Fibroblast of pulmonary artery (primary cell): ENCODE measurements at regions not wholly inside any gene's neighbourhood (a gene's known extent, or its start where the extent isn't known, plus 50 kb on each side); places are given as distances from the start of the nearest gene placed in this dataset.

ENCODE experiments used
- DNase-seq: peaks from one replicate; pipeline ENCODE4 v3.0.0-alpha.2; 2010; ENCODE audit warnings: low read depth
- H3K4me3 ChIP-seq: replicated peaks from 2 replicates; pipeline ENCODE4 v1.5.1; 2011; ENCODE audit warnings: low read depth, mild to moderate bottlenecking, control low read depth, low read length, moderate library complexity
- TF ChIP-seq, protein P1 (sequence below): IDR thresholded peaks from 2 replicates; pipeline ENCODE4 v1.5.1; 2011; ENCODE audit warnings: mild to moderate bottlenecking, control low read depth, low read length, inconsistent platforms; ENCODE audit errors: missing control alignments

- no peak overlapping the region for H3K4me3 ChIP-seq
- TF ChIP-seq, protein P1, sequence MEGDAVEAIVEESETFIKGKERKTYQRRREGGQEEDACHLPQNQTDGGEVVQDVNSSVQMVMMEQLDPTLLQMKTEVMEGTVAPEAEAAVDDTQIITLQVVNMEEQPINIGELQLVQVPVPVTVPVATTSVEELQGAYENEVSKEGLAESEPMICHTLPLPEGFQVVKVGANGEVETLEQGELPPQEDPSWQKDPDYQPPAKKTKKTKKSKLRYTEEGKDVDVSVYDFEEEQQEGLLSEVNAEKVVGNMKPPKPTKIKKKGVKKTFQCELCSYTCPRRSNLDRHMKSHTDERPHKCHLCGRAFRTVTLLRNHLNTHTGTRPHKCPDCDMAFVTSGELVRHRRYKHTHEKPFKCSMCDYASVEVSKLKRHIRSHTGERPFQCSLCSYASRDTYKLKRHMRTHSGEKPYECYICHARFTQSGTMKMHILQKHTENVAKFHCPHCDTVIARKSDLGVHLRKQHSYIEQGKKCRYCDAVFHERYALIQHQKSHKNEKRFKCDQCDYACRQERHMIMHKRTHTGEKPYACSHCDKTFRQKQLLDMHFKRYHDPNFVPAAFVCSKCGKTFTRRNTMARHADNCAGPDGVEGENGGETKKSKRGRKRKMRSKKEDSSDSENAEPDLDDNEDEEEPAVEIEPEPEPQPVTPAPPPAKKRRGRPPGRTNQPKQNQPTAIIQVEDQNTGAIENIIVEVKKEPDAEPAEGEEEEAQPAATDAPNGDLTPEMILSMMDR, result no peak
- DNase-seq, result no peak
Observed at GRCh38 chr17:5686074-5686635, 101.8 kb upstream of the NLRP1 start.

GRCh38 chr17:5687646-5688045 lies 103.3 kb upstream of the NLRP1 start:
- TF ChIP-seq, protein P1, result no peak
- H3K4me3 ChIP-seq, result no peak overlapping the region
- DNase-seq, result no peak

DNA sequence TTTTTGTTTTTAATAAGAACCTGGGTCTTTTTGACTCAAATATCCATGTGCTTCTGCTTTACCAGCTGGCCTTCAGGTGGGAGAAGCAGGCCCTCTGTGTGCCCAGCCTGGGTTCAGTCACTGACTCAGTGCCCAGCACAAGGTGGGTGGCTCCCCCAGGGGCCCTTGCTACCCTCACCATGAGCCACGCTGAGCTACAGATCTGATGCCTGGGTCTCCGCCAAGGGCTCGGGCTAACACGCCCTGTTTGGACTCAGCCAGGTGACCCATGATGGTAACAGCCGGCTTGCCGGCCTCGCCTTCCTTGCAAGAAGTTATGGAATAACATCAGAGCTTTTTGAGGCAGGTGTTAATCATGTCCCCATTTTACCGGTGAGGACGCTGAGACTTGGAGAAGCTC lies 109.5 kb upstream of the NLRP1 start:
- DNase-seq, result no peak
- H3K4me3 ChIP-seq, result no peak overlapping the region
- TF ChIP-seq, protein P1, result no peak

- DNase-seq, result no peak
- TF ChIP-seq, protein P1, result no peak
- H3K4me3 ChIP-seq, result no peak overlapping the region
Observed at GRCh38 chr17:5694551-5694950, 110.2 kb upstream of the NLRP1 start.

DNA sequence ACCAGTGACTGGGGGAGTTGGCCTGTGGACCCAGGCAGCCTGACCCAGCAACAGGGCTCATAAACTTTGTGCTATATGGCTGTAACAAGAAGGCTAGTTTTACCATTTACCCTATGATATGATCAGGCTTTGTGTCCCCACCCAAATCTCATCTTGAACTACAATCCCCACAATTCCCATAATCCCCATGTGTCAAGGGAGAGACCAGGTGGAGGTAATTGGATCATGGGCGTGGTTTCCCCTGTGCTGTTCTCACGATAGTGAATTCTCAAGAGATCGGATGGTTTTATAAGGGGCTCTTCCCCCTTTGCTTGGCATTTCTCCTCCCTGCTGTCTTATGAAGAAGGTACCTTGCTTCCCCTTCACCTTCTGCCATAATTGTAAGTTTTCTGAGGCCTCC lies 111.2 kb upstream of the NLRP1 start:
- TF ChIP-seq, protein P1, result no peak
- H3K4me3 ChIP-seq, result no peak overlapping the region
- DNase-seq, result no peak

GRCh38 chr17:5698959-5699358 lies 114.7 kb upstream of the NLRP1 start:
- TF ChIP-seq, protein P1, result no peak
- DNase-seq, result no peak
- H3K4me3 ChIP-seq, result no peak overlapping the region

- no peak for DNase-seq
- no peak overlapping the region for H3K4me3 ChIP-seq
- TF ChIP-seq, protein P1, result no peak
Observed at GRCh38 chr17:5699814-5700213, 115.5 kb upstream of the NLRP1 start.
